ENCODE measurements at regions not wholly inside any gene's neighbourhood (a gene's known extent, or its start where the extent isn't known, plus 50 kb on each side); places are given as distances from the start of the nearest gene placed in this dataset.

DNA sequence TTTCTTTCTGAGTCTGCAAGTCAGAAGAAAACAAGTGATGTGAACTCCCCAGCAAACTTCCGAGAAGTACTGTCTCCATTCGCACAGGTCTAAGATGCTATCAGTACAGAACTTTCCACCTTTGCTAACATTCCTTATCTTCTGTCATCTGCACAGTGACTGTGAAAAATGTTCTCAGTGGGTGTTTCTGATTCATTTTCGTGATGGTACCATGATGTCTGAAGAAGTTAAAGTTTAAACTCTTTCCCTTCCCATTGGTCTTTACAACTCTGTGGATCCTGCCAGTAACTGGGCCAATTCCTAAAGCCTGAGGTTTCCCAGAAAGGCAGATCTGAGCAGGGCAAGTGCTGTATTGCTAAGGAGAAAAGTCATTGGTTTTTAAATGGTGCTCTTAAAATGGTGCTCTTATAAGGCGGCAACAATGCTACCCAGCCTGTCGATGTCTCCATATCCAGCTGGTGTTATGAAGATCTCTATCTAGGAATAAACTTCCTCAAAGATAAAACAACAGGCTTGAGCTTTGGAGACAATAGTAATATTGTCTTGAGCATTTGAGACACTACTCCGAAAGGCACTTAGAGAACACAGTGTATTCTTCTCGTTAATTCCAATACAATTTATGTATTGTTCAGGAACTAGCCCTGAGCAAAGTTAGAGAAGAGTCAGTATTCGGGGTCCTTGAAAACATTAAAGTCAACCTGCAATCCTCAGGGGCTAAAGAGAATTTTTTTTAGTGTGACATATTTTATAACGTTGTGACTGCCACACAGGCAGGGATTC, 232.3 kb downstream of the OSR1 start:
- DNase-seq: no peak
- TF ChIP-seq, protein P1, sequence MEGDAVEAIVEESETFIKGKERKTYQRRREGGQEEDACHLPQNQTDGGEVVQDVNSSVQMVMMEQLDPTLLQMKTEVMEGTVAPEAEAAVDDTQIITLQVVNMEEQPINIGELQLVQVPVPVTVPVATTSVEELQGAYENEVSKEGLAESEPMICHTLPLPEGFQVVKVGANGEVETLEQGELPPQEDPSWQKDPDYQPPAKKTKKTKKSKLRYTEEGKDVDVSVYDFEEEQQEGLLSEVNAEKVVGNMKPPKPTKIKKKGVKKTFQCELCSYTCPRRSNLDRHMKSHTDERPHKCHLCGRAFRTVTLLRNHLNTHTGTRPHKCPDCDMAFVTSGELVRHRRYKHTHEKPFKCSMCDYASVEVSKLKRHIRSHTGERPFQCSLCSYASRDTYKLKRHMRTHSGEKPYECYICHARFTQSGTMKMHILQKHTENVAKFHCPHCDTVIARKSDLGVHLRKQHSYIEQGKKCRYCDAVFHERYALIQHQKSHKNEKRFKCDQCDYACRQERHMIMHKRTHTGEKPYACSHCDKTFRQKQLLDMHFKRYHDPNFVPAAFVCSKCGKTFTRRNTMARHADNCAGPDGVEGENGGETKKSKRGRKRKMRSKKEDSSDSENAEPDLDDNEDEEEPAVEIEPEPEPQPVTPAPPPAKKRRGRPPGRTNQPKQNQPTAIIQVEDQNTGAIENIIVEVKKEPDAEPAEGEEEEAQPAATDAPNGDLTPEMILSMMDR (IDR thresholded peaks at IDR 0.05): no peak
- H3K36me3 Mint-ChIP-seq (ENCODE audit: low read depth): peaks cover 4% of the 10 kb centered on the region; the same call in 1 of the 2 replicates
- peak overlapping the region; percentile 91 for H3K27ac Mint-ChIP-seq
- H3K9me3 Mint-ChIP-seq: no peaks in the 10 kb centered on the region
- peaks cover 3% of the 10 kb centered on the region; the same call in 1 of the 2 replicates for H3K27me3 Mint-ChIP-seq (ENCODE audit: insufficient read depth)
- no peak overlapping the region for H3K4me3 Mint-ChIP-seq
- peaks cover 77% of the 10 kb centered on the region for H3K4me1 Mint-ChIP-seq (ENCODE audit: low read depth)

DNA sequence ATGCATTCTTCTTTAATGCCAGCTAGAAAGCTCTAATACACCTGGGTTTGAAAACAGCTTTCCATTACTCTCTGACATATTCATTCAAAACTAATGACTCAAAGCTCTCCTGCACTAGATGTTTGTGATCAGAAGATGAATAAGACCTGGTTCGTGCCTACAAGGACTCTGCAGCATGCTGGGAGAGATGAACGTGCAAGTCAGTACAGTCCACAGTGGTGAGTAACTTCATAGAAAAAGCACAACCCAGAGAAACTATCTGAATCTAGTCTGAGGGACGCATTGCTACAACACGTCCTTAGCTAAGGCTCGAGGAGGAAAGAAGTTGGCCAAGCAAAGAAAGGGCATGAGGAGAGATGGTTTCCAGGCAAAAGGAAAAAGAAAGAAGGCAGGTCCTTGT, 234.3 kb downstream of the OSR1 start:
- Mint-ChIP-seq H3K36me3 (ENCODE audit: low read depth) (peaks cover 4% of the 10 kb centered on the region; the same call in 1 of the 2 replicates), H3K9me3 (no peaks in the 10 kb centered on the region), H3K27me3 (ENCODE audit: insufficient read depth) (peaks cover 2% of the 10 kb centered on the region; the same call in 1 of the 2 replicates), H3K27ac (peak overlapping the region; percentile 91), H3K4me3 (peak overlapping the region; percentile 41), H3K4me1 (ENCODE audit: low read depth) (peaks cover 74% of the 10 kb centered on the region)
- DNase-seq: peak; percentile 97
- TF ChIP-seq, protein P1 (IDR thresholded peaks at IDR 0.05): no peak

- peak overlapping the region; percentile 26; the same call in 1 of the 2 replicates for H3K4me3 Mint-ChIP-seq
- peak overlapping the region; percentile 91 for H3K27ac Mint-ChIP-seq
- DNase-seq: no peak
- TF ChIP-seq, protein P1 (IDR thresholded peaks at IDR 0.05): no peak
- no peaks in the 10 kb centered on the region for H3K9me3 Mint-ChIP-seq
- peaks cover 74% of the 10 kb centered on the region for H3K4me1 Mint-ChIP-seq (ENCODE audit: low read depth)
- peaks cover 4% of the 10 kb centered on the region; the same call in 1 of the 2 replicates for H3K36me3 Mint-ChIP-seq (ENCODE audit: low read depth)
- peaks cover 2% of the 10 kb centered on the region; the same call in 1 of the 2 replicates for H3K27me3 Mint-ChIP-seq (ENCODE audit: insufficient read depth)
These were observed 234.9 kb downstream of the OSR1 start for GRCh38 chr2:19123556-19123955.

DNA sequence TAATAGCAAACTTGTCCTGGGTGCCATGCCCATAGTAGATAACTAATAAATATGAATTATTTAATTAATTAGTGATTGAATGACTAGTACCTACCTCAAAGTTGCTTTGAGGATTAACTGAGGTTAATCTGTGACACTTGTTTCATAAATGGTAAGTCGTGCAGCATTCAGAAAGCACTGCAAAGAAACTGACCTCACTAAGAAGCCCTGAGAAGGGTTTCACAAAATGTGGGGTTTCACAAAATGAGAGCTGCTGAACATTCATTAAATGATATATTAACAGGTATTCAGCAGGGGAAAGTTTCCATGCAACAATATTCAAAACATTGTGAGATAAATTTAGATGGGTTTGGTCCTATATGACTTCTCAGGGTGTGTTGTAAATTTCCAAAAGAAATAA, 236.2 kb downstream of the OSR1 start:
- peaks cover 74% of the 10 kb centered on the region for H3K4me1 Mint-ChIP-seq (ENCODE audit: low read depth)
- DNase-seq: no peak
- H3K4me3 Mint-ChIP-seq: no peak overlapping the region
- peaks cover 11% of the 10 kb centered on the region for H3K36me3 Mint-ChIP-seq (ENCODE audit: low read depth)
- H3K9me3 Mint-ChIP-seq: peaks cover 6% of the 10 kb centered on the region; the same call in 1 of the 2 replicates
- peak overlapping the region; percentile 93; the same call in 1 of the 2 replicates for H3K27ac Mint-ChIP-seq
- TF ChIP-seq, protein P1 (IDR thresholded peaks at IDR 0.05): no peak
- peaks cover 2% of the 10 kb centered on the region for H3K27me3 Mint-ChIP-seq (ENCODE audit: insufficient read depth)

DNA sequence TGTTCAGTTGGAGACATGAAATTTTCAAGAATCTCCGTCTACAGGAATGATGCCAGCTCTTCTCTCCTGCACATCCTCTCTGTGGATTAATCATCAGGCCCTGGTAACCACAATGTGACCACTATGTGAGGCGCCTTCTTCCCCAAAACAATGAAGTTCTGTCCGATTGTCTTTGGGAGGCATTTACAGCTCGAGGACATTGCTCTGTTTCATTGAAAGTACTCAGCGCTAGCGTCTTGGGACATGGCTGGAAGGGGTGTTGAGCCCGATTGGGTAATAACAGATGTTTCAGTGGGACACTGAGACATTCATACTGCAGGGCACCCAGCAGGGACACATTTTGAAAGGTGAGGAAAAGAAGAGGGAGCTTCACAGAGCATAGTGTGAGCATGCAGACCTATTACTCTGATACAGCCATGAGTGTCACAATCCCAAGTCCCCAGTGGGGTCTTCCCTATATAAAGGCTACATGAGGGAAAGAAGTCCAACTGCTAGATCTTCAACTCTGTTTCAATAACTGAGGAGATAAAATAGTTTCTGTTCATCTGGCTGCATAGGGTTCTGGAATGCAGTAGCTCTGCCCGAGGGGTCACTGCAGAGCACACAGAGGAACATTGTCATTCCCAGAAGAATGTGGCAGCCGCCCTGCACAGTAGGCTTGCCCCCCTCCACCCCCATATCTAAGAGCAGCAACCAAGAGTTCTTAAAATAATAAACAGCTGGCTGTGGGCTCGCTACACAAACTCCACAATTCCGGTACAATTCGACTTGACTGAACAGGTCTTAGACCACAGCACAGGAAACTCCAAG, 237.3 kb downstream of the OSR1 start:
- Mint-ChIP-seq H3K4me3 (peak overlapping the region; percentile 85), H3K9me3 (peaks cover 7% of the 10 kb centered on the region; the same call in 1 of the 2 replicates), H3K4me1 (ENCODE audit: low read depth) (peaks cover 67% of the 10 kb centered on the region), H3K36me3 (ENCODE audit: low read depth) (peaks cover 13% of the 10 kb centered on the region), H3K27me3 (ENCODE audit: insufficient read depth) (peaks cover 2% of the 10 kb centered on the region), H3K27ac (peak overlapping the region; percentile 93)
- TF ChIP-seq, protein P1 (IDR thresholded peaks at IDR 0.05): no peak; the same call in 1 of the 2 replicates
- peak; percentile 88 for DNase-seq

All from HFFc6 (cell line).